ENCODE measurements at regions not wholly inside any gene's neighbourhood (a gene's known extent, or its start where the extent isn't known, plus 50 kb on each side); places are given as distances from the start of the nearest gene placed in this dataset.

DNA sequence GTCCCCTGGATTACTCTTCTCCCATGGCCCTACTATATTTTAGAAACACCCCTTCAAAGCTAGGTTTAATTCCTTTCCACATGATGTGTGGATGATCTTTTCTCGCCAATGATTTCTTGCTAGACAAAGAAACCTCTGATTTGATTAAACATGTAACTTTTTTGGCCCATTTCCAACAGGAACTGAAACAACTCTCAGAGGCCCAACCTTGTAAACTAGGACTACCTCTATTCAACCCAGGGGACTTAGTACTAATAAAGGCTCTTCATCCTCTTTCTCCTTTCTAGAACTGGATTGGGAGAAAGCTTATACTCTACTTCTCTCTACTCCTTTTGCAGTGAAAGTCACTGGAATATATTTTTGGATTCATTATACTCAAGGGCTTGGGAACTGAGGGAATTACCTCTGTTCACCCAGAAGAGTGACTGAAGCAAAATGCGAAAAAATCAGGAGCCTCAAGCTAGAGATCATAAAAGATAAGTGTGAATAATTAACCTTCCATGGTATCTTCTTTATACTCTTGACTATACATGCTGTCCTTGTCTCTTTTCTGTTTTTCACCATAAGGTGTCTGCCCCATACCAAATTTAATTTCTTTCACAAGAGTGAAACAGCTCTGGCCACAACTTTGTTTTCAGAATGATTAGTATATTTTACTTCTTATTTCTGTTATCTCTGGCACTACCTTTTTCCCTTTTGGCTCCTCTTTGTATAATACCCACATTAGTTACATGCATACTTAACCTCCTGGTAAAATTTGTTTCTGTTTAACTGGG lies 977.6 kb downstream of the SLITRK5 start (continued):
- TF ChIP-seq, protein P1, sequence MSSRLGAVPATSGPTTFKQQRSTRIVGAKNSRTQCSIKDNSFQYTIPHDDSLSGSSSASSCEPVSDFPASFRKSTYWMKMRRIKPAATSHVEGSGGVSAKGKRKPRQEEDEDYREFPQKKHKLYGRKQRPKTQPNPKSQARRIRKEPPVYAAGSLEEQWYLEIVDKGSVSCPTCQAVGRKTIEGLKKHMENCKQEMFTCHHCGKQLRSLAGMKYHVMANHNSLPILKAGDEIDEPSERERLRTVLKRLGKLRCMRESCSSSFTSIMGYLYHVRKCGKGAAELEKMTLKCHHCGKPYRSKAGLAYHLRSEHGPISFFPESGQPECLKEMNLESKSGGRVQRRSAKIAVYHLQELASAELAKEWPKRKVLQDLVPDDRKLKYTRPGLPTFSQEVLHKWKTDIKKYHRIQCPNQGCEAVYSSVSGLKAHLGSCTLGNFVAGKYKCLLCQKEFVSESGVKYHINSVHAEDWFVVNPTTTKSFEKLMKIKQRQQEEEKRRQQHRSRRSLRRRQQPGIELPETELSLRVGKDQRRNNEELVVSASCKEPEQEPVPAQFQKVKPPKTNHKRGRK (CRISPR knock-in tag; IDR thresholded peaks at IDR 0.05; ENCODE audit: borderline replicate concordance) = no peak
- no peak for TF ChIP-seq HMGA2 (CRISPR knock-in tag; IDR thresholded peaks at IDR 0.05)
- no peak for TF ChIP-seq FOXK1 (CRISPR knock-in tag; IDR thresholded peaks at IDR 0.05)
- no peak for TF ChIP-seq KAT7 (CRISPR knock-in tag; IDR thresholded peaks at IDR 0.05; ENCODE audit: borderline replicate concordance)

DNA sequence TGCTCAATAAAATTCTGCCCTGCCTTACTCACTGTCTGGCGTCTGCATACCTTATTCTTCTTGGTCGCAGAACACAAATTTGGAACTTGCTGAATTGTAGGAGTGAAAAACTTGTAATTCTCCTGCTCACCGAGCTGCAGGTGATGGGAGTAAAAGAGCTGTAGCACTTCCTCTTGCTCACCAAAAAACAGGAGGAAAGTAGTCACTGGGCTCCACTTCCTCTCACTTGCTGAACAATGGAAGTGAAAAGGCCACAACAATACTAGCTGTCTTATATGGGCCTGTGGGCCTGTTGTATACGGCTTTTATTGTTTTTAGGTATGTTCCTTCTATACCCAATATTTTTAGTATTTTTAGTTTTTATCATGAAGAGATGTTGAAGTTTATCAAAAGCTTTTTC lies 978.7 kb downstream of the SLITRK5 start:
- Mint-ChIP-seq H3K9me3 (peaks cover 55% of the 10 kb centered on the region), H3K4me3 (no peak overlapping the region), H3K27me3 (ENCODE audit: low read depth) (no peaks in the 10 kb centered on the region), H3K27ac (no peak overlapping the region), H3K36me3 (peaks cover 21% of the 10 kb centered on the region), H3K4me1 (no peaks in the 10 kb centered on the region)
- ATAC-seq = no peak
- DNase-seq (ENCODE audit: low spot score) = no peak
- CTCF ChIA-PET = no interaction called here
- POLR2A ChIA-PET = no interaction called here
- TF ChIP-seq, protein P2, sequence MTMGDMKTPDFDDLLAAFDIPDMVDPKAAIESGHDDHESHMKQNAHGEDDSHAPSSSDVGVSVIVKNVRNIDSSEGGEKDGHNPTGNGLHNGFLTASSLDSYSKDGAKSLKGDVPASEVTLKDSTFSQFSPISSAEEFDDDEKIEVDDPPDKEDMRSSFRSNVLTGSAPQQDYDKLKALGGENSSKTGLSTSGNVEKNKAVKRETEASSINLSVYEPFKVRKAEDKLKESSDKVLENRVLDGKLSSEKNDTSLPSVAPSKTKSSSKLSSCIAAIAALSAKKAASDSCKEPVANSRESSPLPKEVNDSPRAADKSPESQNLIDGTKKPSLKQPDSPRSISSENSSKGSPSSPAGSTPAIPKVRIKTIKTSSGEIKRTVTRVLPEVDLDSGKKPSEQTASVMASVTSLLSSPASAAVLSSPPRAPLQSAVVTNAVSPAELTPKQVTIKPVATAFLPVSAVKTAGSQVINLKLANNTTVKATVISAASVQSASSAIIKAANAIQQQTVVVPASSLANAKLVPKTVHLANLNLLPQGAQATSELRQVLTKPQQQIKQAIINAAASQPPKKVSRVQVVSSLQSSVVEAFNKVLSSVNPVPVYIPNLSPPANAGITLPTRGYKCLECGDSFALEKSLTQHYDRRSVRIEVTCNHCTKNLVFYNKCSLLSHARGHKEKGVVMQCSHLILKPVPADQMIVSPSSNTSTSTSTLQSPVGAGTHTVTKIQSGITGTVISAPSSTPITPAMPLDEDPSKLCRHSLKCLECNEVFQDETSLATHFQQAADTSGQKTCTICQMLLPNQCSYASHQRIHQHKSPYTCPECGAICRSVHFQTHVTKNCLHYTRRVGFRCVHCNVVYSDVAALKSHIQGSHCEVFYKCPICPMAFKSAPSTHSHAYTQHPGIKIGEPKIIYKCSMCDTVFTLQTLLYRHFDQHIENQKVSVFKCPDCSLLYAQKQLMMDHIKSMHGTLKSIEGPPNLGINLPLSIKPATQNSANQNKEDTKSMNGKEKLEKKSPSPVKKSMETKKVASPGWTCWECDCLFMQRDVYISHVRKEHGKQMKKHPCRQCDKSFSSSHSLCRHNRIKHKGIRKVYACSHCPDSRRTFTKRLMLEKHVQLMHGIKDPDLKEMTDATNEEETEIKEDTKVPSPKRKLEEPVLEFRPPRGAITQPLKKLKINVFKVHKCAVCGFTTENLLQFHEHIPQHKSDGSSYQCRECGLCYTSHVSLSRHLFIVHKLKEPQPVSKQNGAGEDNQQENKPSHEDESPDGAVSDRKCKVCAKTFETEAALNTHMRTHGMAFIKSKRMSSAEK (CRISPR knock-in tag; IDR thresholded peaks at IDR 0.05; ENCODE audit: borderline replicate concordance) = no peak
- TF ChIP-seq, protein P3, sequence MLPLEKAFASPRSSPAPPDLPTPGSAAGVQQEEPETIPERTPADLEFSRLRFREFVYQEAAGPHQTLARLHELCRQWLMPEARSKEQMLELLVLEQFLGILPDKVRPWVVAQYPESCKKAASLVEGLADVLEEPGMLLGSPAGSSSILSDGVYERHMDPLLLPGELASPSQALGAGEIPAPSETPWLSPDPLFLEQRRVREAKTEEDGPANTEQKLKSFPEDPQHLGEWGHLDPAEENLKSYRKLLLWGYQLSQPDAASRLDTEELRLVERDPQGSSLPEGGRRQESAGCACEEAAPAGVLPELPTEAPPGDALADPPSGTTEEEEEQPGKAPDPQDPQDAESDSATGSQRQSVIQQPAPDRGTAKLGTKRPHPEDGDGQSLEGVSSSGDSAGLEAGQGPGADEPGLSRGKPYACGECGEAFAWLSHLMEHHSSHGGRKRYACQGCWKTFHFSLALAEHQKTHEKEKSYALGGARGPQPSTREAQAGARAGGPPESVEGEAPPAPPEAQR (CRISPR knock-in tag; IDR thresholded peaks at IDR 0.05) = no peak
- TF ChIP-seq, protein P4, sequence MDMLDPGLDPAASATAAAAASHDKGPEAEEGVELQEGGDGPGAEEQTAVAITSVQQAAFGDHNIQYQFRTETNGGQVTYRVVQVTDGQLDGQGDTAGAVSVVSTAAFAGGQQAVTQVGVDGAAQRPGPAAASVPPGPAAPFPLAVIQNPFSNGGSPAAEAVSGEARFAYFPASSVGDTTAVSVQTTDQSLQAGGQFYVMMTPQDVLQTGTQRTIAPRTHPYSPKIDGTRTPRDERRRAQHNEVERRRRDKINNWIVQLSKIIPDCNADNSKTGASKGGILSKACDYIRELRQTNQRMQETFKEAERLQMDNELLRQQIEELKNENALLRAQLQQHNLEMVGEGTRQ (CRISPR knock-in tag; IDR thresholded peaks at IDR 0.05) = no peak
- TF ChIP-seq, protein P5, sequence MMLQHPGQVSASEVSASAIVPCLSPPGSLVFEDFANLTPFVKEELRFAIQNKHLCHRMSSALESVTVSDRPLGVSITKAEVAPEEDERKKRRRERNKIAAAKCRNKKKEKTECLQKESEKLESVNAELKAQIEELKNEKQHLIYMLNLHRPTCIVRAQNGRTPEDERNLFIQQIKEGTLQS (CRISPR knock-in tag; conservative IDR thresholded peaks at IDR 0.05) = no peak
- TF ChIP-seq, protein P6, sequence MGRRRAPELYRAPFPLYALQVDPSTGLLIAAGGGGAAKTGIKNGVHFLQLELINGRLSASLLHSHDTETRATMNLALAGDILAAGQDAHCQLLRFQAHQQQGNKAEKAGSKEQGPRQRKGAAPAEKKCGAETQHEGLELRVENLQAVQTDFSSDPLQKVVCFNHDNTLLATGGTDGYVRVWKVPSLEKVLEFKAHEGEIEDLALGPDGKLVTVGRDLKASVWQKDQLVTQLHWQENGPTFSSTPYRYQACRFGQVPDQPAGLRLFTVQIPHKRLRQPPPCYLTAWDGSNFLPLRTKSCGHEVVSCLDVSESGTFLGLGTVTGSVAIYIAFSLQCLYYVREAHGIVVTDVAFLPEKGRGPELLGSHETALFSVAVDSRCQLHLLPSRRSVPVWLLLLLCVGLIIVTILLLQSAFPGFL (CRISPR knock-in tag; IDR thresholded peaks at IDR 0.05; ENCODE audit: borderline replicate concordance) = no peak
- TF ChIP-seq ESRRA (CRISPR knock-in tag; IDR thresholded peaks at IDR 0.05; ENCODE audit: borderline replicate concordance) = no peak
- TF ChIP-seq TCF7 (CRISPR knock-in tag; IDR thresholded peaks at IDR 0.05; ENCODE audit: low read depth) = no peak
- TF ChIP-seq ZNF317 (CRISPR knock-in tag; IDR thresholded peaks at IDR 0.05; ENCODE audit: borderline replicate concordance, low read depth) = no peak
- TF ChIP-seq, protein P7, sequence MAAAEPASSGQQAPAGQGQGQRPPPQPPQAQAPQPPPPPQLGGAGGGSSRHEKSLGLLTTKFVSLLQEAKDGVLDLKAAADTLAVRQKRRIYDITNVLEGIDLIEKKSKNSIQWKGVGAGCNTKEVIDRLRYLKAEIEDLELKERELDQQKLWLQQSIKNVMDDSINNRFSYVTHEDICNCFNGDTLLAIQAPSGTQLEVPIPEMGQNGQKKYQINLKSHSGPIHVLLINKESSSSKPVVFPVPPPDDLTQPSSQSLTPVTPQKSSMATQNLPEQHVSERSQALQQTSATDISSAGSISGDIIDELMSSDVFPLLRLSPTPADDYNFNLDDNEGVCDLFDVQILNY (CRISPR knock-in tag; IDR thresholded peaks at IDR 0.05) = no peak
- TF ChIP-seq NFATC4 (CRISPR knock-in tag; IDR thresholded peaks at IDR 0.05) = no peak
- TF ChIP-seq ZNF671 (CRISPR knock-in tag; IDR thresholded peaks at IDR 0.05) = no peak
- TF ChIP-seq, protein P8, sequence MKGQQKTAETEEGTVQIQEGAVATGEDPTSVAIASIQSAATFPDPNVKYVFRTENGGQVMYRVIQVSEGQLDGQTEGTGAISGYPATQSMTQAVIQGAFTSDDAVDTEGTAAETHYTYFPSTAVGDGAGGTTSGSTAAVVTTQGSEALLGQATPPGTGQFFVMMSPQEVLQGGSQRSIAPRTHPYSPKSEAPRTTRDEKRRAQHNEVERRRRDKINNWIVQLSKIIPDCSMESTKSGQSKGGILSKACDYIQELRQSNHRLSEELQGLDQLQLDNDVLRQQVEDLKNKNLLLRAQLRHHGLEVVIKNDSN (CRISPR knock-in tag; IDR thresholded peaks at IDR 0.05) = no peak
- TF ChIP-seq, protein P9, sequence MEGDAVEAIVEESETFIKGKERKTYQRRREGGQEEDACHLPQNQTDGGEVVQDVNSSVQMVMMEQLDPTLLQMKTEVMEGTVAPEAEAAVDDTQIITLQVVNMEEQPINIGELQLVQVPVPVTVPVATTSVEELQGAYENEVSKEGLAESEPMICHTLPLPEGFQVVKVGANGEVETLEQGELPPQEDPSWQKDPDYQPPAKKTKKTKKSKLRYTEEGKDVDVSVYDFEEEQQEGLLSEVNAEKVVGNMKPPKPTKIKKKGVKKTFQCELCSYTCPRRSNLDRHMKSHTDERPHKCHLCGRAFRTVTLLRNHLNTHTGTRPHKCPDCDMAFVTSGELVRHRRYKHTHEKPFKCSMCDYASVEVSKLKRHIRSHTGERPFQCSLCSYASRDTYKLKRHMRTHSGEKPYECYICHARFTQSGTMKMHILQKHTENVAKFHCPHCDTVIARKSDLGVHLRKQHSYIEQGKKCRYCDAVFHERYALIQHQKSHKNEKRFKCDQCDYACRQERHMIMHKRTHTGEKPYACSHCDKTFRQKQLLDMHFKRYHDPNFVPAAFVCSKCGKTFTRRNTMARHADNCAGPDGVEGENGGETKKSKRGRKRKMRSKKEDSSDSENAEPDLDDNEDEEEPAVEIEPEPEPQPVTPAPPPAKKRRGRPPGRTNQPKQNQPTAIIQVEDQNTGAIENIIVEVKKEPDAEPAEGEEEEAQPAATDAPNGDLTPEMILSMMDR (IDR thresholded peaks at IDR 0.05) = no peak
- TF ChIP-seq, protein P1 (CRISPR knock-in tag; IDR thresholded peaks at IDR 0.05; ENCODE audit: borderline replicate concordance) = no peak
- no peak for TF ChIP-seq TP53 (CRISPR knock-in tag; IDR thresholded peaks at IDR 0.05)
- no peak for TF ChIP-seq ZNF138 (CRISPR knock-in tag; conservative IDR thresholded peaks at IDR 0.05)
